ENCODE measurements at regions not wholly inside any gene's neighbourhood (a gene's known extent, or its start where the extent isn't known, plus 50 kb on each side); places are given as distances from the start of the nearest gene placed in this dataset.

- peak overlapping the region; percentile 73; the same call in 1 of the 2 replicates for H2BK5ac ChIP-seq (ENCODE audit: low read depth, low read length)
- no peak overlapping the region for H3K27ac ChIP-seq (ENCODE audit: low read depth, low read length)
- H3K23ac ChIP-seq (ENCODE audit: insufficient read length) = no peak overlapping the region
- H3K9me3 ChIP-seq (ENCODE audit: insufficient read depth in 2 of 2, low read depth in 1 of 2, low read length in 1 of 2) = no peaks in the 10 kb centered on the region
- H3K4me1 ChIP-seq (replicated peaks in 1 of 4; ENCODE audit: control insufficient read depth in 3 of 4, insufficient read depth in 4 of 4, low read length in 3 of 4) = peaks cover 0 to 5% (median 2%) of the 10 kb centered on the region in 4 experiments; a peak in 3 of 7 replicates
- no peaks in the 10 kb centered on the region for H3K23me2 ChIP-seq (ENCODE audit: low read depth, low read length)
- H3K79me1 ChIP-seq (ENCODE audit: low read depth, low read length) = no peaks in the 10 kb centered on the region
- 78% methylated on average over 2 of the region's 2 CpGs; no CpG with 5 or more reads in 1 of the 2 experiments for WGBS, 2 experiments (ENCODE audit: extremely low coverage in 1 of 2, insufficient coverage in 1 of 2, insufficient read length in 1 of 2, insufficient replicate concordance in 2 of 2, low coverage in 1 of 2, low lambda C conversion rate in 2 of 2, missing lambda C conversion rate in 1 of 2)
- H3K36me3 ChIP-seq (ENCODE audit: control insufficient read depth in 2 of 4, insufficient read depth in 4 of 4, low read length in 3 of 4) = no peaks in the 10 kb centered on the region
- DNase-seq (ENCODE audit: low read depth in 1 of 2, low spot score in 2 of 2) (peak; percentile 23 to 47), FAIRE-seq (peak; percentile 82)
- no peaks in the 10 kb centered on the region for H3K79me2 ChIP-seq (ENCODE audit: control insufficient read depth in 1 of 2, insufficient read depth in 2 of 2, low read length in 2 of 2)
- CTCF ChIA-PET (ENCODE audit: partially characterized antibody) = interaction anchor here (0.6 to 2.0 kb wide), 20 partner anchors 9 to 622 kb away, joined by 3 to 8 read pairs (median 3); no protein-coding TSS in a partner anchor
- no peak overlapping the region for H3K14ac ChIP-seq (ENCODE audit: insufficient read length)
- H2BK120ac ChIP-seq (replicated peaks; ENCODE audit: low read depth, low read length) = peak overlapping the region; percentile 2
- no peak overlapping the region for H3K56ac ChIP-seq (replicated peaks; ENCODE audit: insufficient read length, low read depth, low read length)
- peak overlapping the region; percentile 70; the same call in 1 of the 2 replicates for H2AK5ac ChIP-seq (ENCODE audit: low read depth, low read length)
- no peak overlapping the region for H3K9ac ChIP-seq (replicated peaks in 1 of 4; ENCODE audit: extremely low read depth in 1 of 4, low read depth in 3 of 4, low read length in 3 of 4)
- no peak overlapping the region for H4K91ac ChIP-seq (replicated peaks; ENCODE audit: insufficient read length, low read length)
- peak overlapping the region; percentile 24; the same call in 1 of the 2 replicates for H3K18ac ChIP-seq (ENCODE audit: extremely low read depth, low read length)
- H2BK12ac ChIP-seq (ENCODE audit: low read depth, low read length) = peak overlapping the region; percentile 41; the same call in 1 of the 2 replicates
- POLR2A ChIA-PET (ENCODE audit: partially characterized antibody) = interaction anchor here (1.4 kb wide), 1 partner anchor 27 kb away, joined by 4 read pairs; no protein-coding TSS in a partner anchor
- no peak overlapping the region for H2BK15ac ChIP-seq (ENCODE audit: low read length)
- no peak overlapping the region for H4K8ac ChIP-seq (ENCODE audit: extremely low read depth, insufficient read depth, low read length)
- H3K4me2 ChIP-seq (ENCODE audit: insufficient read depth in 1 of 2, low read depth in 2 of 2, low read length in 2 of 2) = no peak overlapping the region
- H3K4me3 ChIP-seq (ENCODE audit: extremely low read depth in 1 of 4, insufficient read depth in 2 of 4, low read depth in 3 of 4, low read length in 4 of 4) = no peak overlapping the region
- no peak overlapping the region for H4K5ac ChIP-seq (ENCODE audit: insufficient read length, low read depth, low read length)
- peak overlapping the region; percentile 91 for H2BK20ac ChIP-seq (ENCODE audit: low read length)
- H3K27me3 ChIP-seq (replicated peaks in 1 of 4; ENCODE audit: control insufficient read depth in 3 of 4, extremely low read depth in 1 of 4, insufficient read depth in 3 of 4, low read length in 3 of 4) = no peaks in the 10 kb centered on the region
- no peak overlapping the region for H3K4ac ChIP-seq (replicated peaks; ENCODE audit: insufficient read length, low read depth, low read length)
- H2AFZ ChIP-seq (ENCODE audit: low read length) = peak overlapping the region; percentile 67
- no peaks in the 10 kb centered on the region for H4K20me1 ChIP-seq (replicated peaks in 1 of 2; ENCODE audit: control insufficient read depth in 1 of 2, insufficient read depth in 2 of 2, low read length in 2 of 2)
- TF ChIP-seq POU5F1 (IDR thresholded peaks at IDR 0.05; ENCODE audit: low read depth, low read length) = no peak
- peak; percentile 51 to 65 for TF ChIP-seq RAD21 (IDR thresholded peaks at IDR 0.05 in 1 of 2, conservative IDR thresholded peaks at IDR 0.05 in 1 of 2; ENCODE audit: low read depth in 2 of 2, low read length in 2 of 2)
- no peak for TF ChIP-seq RFX5 (IDR thresholded peaks at IDR 0.05; ENCODE audit: borderline replicate concordance, low read depth, low read length)
- peak; percentile 17 for TF ChIP-seq TAF7 (optimal IDR thresholded peaks at IDR 0.05; ENCODE audit: borderline replicate concordance, low read depth, low read length)
- TF ChIP-seq HDAC2 (IDR thresholded peaks at IDR 0.05; ENCODE audit: borderline replicate concordance in 1 of 2, low read depth in 2 of 2, low read length in 2 of 2) = 0 out of 4 replicates have a peak, but pooled peaks of 1 of the 2 experiments have one; percentile 39
- no peak for TF ChIP-seq EP300 (IDR thresholded peaks at IDR 0.05; ENCODE audit: borderline replicate concordance in 1 of 2, low read depth in 2 of 2, low read length in 2 of 2)
- TF ChIP-seq CBX8 (IDR thresholded peaks at IDR 0.05; ENCODE audit: borderline replicate concordance, low read depth, low read length) = no peak
- no peak for TF ChIP-seq CHD2 (IDR thresholded peaks at IDR 0.05; ENCODE audit: low read length)
- TF ChIP-seq KDM1A (IDR thresholded peaks at IDR 0.05; ENCODE audit: borderline replicate concordance, low read length) = peak; percentile 29; the same call in 1 of the 2 replicates
- TF ChIP-seq SP4 (IDR thresholded peaks at IDR 0.05; ENCODE audit: low read length) = no peak
- TF ChIP-seq BCL11A (IDR thresholded peaks at IDR 0.05; ENCODE audit: low read depth in 2 of 2, low read length in 2 of 2) = no peak
- no peak for TF ChIP-seq CEBPB (IDR thresholded peaks at IDR 0.05; ENCODE audit: low read depth, low read length)
Observed at GRCh38 chr5:124289641-124290311, 456.7 kb downstream of the ZNF608 start.

Data from H1 (cell line).